Fibroblast of skin of right quadriceps (primary cell): ENCODE measurements at regions not wholly inside any gene's neighbourhood (a gene's known extent, or its start where the extent isn't known, plus 50 kb on each side); places are given as distances from the start of the nearest gene placed in this dataset.
"Not testable (repeated sequence)": the region's sequence is repeated elsewhere in the genome, so short reads cannot be mapped to it uniquely, and the experiment has no call there.

Source experiments
- DNase-seq: peaks from one replicate; pipeline ENCODE4 v3.0.0-alpha.2; 2013

GRCh38 chr6:133129556-133129955 is 111.6 kb upstream of the EYA4 start:
- no peak for DNase-seq

GRCh38 chr6:133130863-133131262 is 110.3 kb upstream of the EYA4 start:
- peak; percentile 31 for DNase-seq

GRCh38 chr6:133131621-133132465 is 109.3 kb upstream of the EYA4 start:
- peak; percentile 18 for DNase-seq

GRCh38 chr6:133132466-133132971 is 108.6 kb upstream of the EYA4 start:
- no peak for DNase-seq

- no peak for DNase-seq
Measured at GRCh38 chr6:133136177-133136880, 104.8 kb upstream of the EYA4 start.

- not testable (repeated sequence) for DNase-seq
Measured at GRCh38 chr6:133147470-133148184, 93.5 kb upstream of the EYA4 start.

- DNase-seq: no peak
Measured at GRCh38 chr6:133156689-133157088, 84.5 kb upstream of the EYA4 start.

GRCh38 chr6:133157995-133158394 is 83.2 kb upstream of the EYA4 start:
- DNase-seq: no peak

- DNase-seq: no peak
Measured at GRCh38 chr6:133159255-133159795, 81.8 kb upstream of the EYA4 start.

- DNase-seq: peak; percentile 6
Measured at GRCh38 chr6:133160536-133160935, 80.6 kb upstream of the EYA4 start.

GRCh38 chr6:133165235-133165634 is 75.9 kb upstream of the EYA4 start:
- no peak for DNase-seq

GRCh38 chr6:133166766-133167165 is 74.4 kb upstream of the EYA4 start:
- DNase-seq: no peak

- no peak for DNase-seq
Measured at GRCh38 chr6:133169901-133170300, 71.3 kb upstream of the EYA4 start.

GRCh38 chr6:133170602-133171001 is 70.6 kb upstream of the EYA4 start:
- no peak for DNase-seq

- DNase-seq: no peak
Measured at GRCh38 chr6:133171989-133172604, 69.1 kb upstream of the EYA4 start.

GRCh38 chr6:133173276-133173675 is 67.9 kb upstream of the EYA4 start:
- DNase-seq: no peak

GRCh38 chr6:133179481-133179880 is 61.7 kb upstream of the EYA4 start:
- no peak for DNase-seq

GRCh38 chr6:133183691-133184090 is 57.5 kb upstream of the EYA4 start:
- DNase-seq: no peak

- DNase-seq: no peak
Measured at GRCh38 chr6:133184798-133185372, 56.3 kb upstream of the EYA4 start.

GRCh38 chr6:133185731-133186130 is 55.4 kb upstream of the EYA4 start:
- no peak for DNase-seq

- no peak for DNase-seq
Measured at GRCh38 chr6:133187114-133187513, 54.0 kb upstream of the EYA4 start.
